ENCODE measurements at regions not wholly inside any gene's neighbourhood (a gene's known extent, or its start where the extent isn't known, plus 50 kb on each side); places are given as distances from the start of the nearest gene placed in this dataset.

- Histone ChIP-seq H4K20me1 (no peaks in the 10 kb centered on the region), H3K4me2 (no peak overlapping the region), H3K36me3 (no peaks in the 10 kb centered on the region), H3K9ac (no peak overlapping the region), H3K27ac (no peak overlapping the region), H3K4me1 (peaks cover 45% of the 10 kb centered on the region), H3K9me3 (0 out of 2 replicates have a peak, but pooled peaks cover 3% of the 10 kb centered on the region), H3K27me3 (no peaks in the 10 kb centered on the region), H3K4me3 (no peak overlapping the region)
- no peak for TF ChIP-seq Cebpa-rat (IDR thresholded peaks at IDR 0.05)
Observed at GRCh38 chr2:128681507-128681906, 362.8 kb upstream of the HS6ST1 start.

DNA sequence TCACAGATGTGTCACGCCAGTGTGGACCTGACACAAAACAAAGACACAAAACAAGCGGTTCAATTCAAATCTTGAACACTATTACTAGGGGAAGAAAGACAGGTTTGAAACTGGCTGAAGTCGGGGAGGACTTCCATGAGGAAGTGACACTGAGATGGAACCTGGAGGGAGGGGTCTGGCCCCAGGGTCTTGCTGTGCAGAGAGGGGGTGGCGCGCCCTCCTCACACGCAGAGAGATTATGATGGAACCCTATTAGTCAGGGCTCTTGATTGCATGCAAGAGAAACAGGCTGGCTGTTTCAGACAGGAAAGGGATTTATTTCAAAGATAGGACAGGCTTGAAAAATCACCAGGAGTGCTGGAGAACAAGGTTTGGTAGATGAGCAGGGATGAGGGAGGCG lies 363.6 kb upstream of the HS6ST1 start:
- Histone ChIP-seq H3K4me1 (peaks cover 50% of the 10 kb centered on the region), H3K4me2 (no peak overlapping the region), H3K27me3 (no peaks in the 10 kb centered on the region), H3K9me3 (0 out of 2 replicates have a peak, but pooled peaks cover 3% of the 10 kb centered on the region), H4K20me1 (no peaks in the 10 kb centered on the region), H3K27ac (no peak overlapping the region), H3K36me3 (no peaks in the 10 kb centered on the region), H3K4me3 (no peak overlapping the region), H3K9ac (no peak overlapping the region)
- no peak for TF ChIP-seq Cebpa-rat (IDR thresholded peaks at IDR 0.05)

DNA sequence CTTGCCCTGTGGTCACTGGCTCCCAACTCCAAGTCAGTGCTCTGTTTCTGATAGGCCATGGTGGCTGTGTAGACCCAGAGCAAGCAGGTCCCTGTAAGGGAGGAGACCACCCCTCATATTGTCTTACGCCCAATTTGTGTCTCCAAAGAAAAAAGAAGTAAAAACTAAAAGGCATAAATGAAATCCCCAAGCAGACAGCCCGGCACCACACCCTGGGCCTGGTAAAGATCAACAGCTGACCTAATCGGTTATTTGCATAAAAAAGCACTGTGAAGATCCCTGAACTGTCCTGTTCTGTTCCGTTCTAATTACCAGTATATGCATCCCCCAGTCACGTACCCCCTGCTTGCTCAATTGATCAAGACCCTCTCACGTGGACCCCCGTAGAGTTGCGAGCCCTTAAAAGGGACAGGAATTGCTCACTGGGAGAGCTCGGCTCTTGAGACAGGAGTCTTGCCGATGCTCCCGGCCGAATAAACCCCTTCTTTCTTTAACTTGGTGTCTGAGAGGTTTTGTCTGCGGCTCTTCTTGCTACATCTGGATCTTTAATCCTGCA lies 364.1 kb upstream of the HS6ST1 start:
- Histone ChIP-seq H3K27ac (no peak overlapping the region), H3K36me3 (no peaks in the 10 kb centered on the region), H3K9me3 (0 out of 2 replicates have a peak, but pooled peaks cover 3% of the 10 kb centered on the region), H3K4me1 (peaks cover 55% of the 10 kb centered on the region), H3K4me2 (no peak overlapping the region), H3K9ac (no peak overlapping the region), H4K20me1 (no peaks in the 10 kb centered on the region), H3K27me3 (no peaks in the 10 kb centered on the region), H3K4me3 (no peak overlapping the region)
- TF ChIP-seq Cebpa-rat (IDR thresholded peaks at IDR 0.05): no peak

- no peaks in the 10 kb centered on the region for H3K36me3 ChIP-seq
- TF ChIP-seq Cebpa-rat (IDR thresholded peaks at IDR 0.05): no peak
- H3K9ac ChIP-seq: no peak overlapping the region
- 0 out of 2 replicates have a peak overlapping the region, but pooled peaks have one; percentile 84 for H3K27ac ChIP-seq
- H3K27me3 ChIP-seq: no peaks in the 10 kb centered on the region
- H3K4me1 ChIP-seq: peaks cover 72% of the 10 kb centered on the region
- H3K9me3 ChIP-seq: 0 out of 2 replicates have a peak, but pooled peaks cover 3% of the 10 kb centered on the region
- peak overlapping the region; percentile 94 for H3K4me2 ChIP-seq
- no peak overlapping the region for H3K4me3 ChIP-seq
- H4K20me1 ChIP-seq: no peaks in the 10 kb centered on the region
Observed at GRCh38 chr2:128684523-128684922, 365.9 kb upstream of the HS6ST1 start.

- Histone ChIP-seq H4K20me1 (no peaks in the 10 kb centered on the region), H3K4me2 (peak overlapping the region; percentile 94), H3K27ac (peak overlapping the region; percentile 84; the same call in 1 of the 2 replicates), H3K9ac (no peak overlapping the region), H3K9me3 (0 out of 2 replicates have a peak, but pooled peaks cover 3% of the 10 kb centered on the region), H3K4me1 (peaks cover 87% of the 10 kb centered on the region), H3K4me3 (no peak overlapping the region), H3K27me3 (no peaks in the 10 kb centered on the region), H3K36me3 (no peaks in the 10 kb centered on the region)
- TF ChIP-seq Cebpa-rat (IDR thresholded peaks at IDR 0.05): no peak
Observed at GRCh38 chr2:128685841-128686496, 367.3 kb upstream of the HS6ST1 start.

DNA sequence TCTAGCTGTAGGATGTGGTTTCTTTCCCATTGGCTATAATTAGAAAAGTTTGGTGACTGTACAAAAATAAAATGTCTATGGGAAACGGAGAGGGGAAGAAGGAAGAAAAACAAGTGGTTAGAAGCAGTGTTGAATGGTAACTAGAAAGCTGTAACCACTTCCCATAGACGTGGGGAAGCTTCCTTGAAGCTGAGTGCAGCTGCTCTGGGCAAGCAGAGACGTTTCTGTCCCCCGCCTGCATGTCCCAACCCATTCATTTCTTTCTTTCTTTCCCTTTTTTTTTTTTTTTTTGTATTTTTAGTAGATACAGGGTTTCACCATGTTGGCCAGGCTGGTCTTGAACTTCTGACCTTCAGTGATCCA lies 367.8 kb upstream of the HS6ST1 start:
- Histone ChIP-seq H3K27ac (peak overlapping the region; percentile 84), H3K9ac (peak overlapping the region; percentile 63; the same call in 1 of the 2 replicates), H3K4me3 (peak overlapping the region; percentile 29; the same call in 1 of the 2 replicates), H3K4me1 (peaks cover 92% of the 10 kb centered on the region), H4K20me1 (no peaks in the 10 kb centered on the region), H3K36me3 (no peaks in the 10 kb centered on the region), H3K27me3 (no peaks in the 10 kb centered on the region), H3K9me3 (0 out of 2 replicates have a peak, but pooled peaks cover 3% of the 10 kb centered on the region), H3K4me2 (peak overlapping the region; percentile 94)
- TF ChIP-seq Cebpa-rat (IDR thresholded peaks at IDR 0.05): no peak

GRCh38 chr2:128686881-128687555 lies 368.4 kb upstream of the HS6ST1 start:
- H3K27ac ChIP-seq: peak overlapping the region; percentile 84
- TF ChIP-seq Cebpa-rat (IDR thresholded peaks at IDR 0.05): no peak
- H3K9me3 ChIP-seq: 0 out of 2 replicates have a peak, but pooled peaks cover 3% of the 10 kb centered on the region
- H3K36me3 ChIP-seq: no peaks in the 10 kb centered on the region
- peak overlapping the region; percentile 29 for H3K4me3 ChIP-seq
- peak overlapping the region; percentile 94 for H3K4me2 ChIP-seq
- H4K20me1 ChIP-seq: no peaks in the 10 kb centered on the region
- H3K9ac ChIP-seq: peak overlapping the region; percentile 63; the same call in 1 of the 2 replicates
- peaks cover 96% of the 10 kb centered on the region for H3K4me1 ChIP-seq
- no peaks in the 10 kb centered on the region for H3K27me3 ChIP-seq

DNA sequence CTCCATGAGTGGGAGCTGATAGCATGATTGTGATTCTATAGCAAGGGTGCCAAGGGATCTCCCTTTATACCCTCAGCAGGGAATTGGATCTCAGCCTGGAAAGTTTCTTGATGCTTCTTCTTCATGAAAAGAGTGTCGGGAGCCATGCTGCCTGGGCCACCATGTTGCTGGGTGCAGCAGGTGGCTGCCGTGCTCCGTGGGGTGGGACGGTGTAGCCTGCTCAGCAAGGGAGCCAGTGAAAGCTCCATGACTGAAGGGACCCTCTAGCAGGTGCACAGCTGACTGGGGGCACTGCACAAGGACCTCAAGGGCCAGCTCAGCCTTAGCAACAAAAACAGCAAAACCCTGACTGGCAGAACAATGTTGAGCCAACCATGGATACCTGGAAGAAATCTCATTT lies 368.9 kb upstream of the HS6ST1 start:
- H3K27me3 ChIP-seq: no peaks in the 10 kb centered on the region
- peak overlapping the region; percentile 84 for H3K27ac ChIP-seq
- TF ChIP-seq Cebpa-rat (IDR thresholded peaks at IDR 0.05): no peak
- no peaks in the 10 kb centered on the region for H4K20me1 ChIP-seq
- H3K9ac ChIP-seq: no peak overlapping the region
- H3K4me2 ChIP-seq: peak overlapping the region; percentile 94
- peaks cover 96% of the 10 kb centered on the region for H3K4me1 ChIP-seq
- H3K9me3 ChIP-seq: 0 out of 2 replicates have a peak, but pooled peaks cover 3% of the 10 kb centered on the region
- no peak overlapping the region for H3K4me3 ChIP-seq
- no peaks in the 10 kb centered on the region for H3K36me3 ChIP-seq

GRCh38 chr2:128689971-128690370 lies 371.3 kb upstream of the HS6ST1 start:
- Histone ChIP-seq H3K27me3 (no peaks in the 10 kb centered on the region), H3K4me3 (no peak overlapping the region), H4K20me1 (no peaks in the 10 kb centered on the region), H3K27ac (no peak overlapping the region), H3K36me3 (no peaks in the 10 kb centered on the region), H3K9ac (no peak overlapping the region), H3K4me2 (peak overlapping the region; percentile 76), H3K9me3 (no peaks in the 10 kb centered on the region), H3K4me1 (peaks cover 84% of the 10 kb centered on the region)
- no peak for TF ChIP-seq Cebpa-rat (IDR thresholded peaks at IDR 0.05)

DNA sequence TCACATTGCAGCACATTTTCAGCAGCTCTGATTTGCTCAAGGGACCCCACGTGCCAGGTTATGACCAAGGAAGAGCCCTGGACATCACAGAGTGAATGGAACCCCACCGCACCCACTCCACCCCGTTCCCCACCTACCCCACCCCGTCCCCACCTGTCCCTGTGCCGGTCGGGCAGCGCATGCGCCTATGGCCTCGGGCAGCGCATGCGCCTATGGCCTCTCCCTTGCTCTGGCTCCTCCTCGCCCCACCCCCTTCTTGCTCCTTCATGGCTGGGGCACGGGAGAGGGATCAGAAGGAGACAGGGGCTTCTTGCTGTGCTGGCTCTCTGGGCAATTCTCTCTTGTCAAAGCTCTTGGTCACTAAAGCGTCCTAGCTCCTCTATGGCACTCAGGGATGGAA lies 371.8 kb upstream of the HS6ST1 start:
- Histone ChIP-seq H3K36me3 (no peaks in the 10 kb centered on the region), H3K4me3 (no peak overlapping the region), H3K4me1 (peaks cover 79% of the 10 kb centered on the region), H3K9me3 (no peaks in the 10 kb centered on the region), H3K27me3 (no peaks in the 10 kb centered on the region), H3K9ac (0 out of 2 replicates have a peak overlapping the region, but pooled peaks have one; percentile 0), H4K20me1 (no peaks in the 10 kb centered on the region), H3K4me2 (peak overlapping the region; percentile 76), H3K27ac (peak overlapping the region; percentile 33; the same call in 1 of the 2 replicates)
- no peak for TF ChIP-seq Cebpa-rat (IDR thresholded peaks at IDR 0.05)

All from BLaER1 (cell line).